ENCODE measurements at regions not wholly inside any gene's neighbourhood (a gene's known extent, or its start where the extent isn't known, plus 50 kb on each side); places are given as distances from the start of the nearest gene placed in this dataset.
"Not testable (repeated sequence)": the region's sequence is repeated elsewhere in the genome, so short reads cannot be mapped to it uniquely, and the experiment has no call there.

DNA sequence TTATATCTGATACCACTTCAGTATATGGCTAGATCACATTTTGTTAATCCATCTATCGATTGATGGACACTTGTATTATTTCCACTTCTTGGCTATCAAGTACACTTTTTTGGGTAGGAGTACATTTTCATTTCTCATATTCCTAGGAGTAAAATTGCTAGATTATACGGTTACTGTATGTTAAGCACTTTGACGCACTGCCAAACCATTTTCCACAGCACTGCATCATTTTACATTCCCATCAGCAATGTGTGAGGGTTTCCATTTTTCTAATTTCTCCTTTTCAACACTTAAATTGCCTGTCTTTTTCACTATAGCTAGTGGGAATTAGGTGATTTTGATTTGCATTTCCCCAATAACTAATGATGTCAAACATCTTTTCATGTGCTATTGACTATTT lies 179.3 kb upstream of the B3GAT1 start:
- no peak for DNase-seq (ENCODE audit: low spot score)

DNA sequence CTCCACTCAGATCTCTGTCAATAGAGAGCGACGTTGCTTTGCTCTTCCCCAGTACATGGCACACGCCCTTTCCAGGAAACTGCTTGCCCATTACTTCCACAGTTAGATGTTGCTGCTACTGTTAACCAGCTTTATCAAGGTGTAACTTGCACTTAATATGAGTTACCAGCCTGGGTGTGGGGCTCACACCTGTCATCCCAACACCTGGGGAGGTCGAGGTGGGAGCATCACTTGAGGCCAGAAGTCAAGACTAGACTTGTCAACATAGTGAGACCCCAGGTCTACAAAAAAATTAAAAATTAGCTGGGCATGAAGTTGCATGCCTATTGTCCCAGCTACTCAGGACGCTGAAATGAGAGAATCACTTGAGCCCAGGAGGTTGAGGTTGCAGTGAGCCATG lies 177.1 kb upstream of the B3GAT1 start:
- DNase-seq (ENCODE audit: low spot score): no peak

DNA sequence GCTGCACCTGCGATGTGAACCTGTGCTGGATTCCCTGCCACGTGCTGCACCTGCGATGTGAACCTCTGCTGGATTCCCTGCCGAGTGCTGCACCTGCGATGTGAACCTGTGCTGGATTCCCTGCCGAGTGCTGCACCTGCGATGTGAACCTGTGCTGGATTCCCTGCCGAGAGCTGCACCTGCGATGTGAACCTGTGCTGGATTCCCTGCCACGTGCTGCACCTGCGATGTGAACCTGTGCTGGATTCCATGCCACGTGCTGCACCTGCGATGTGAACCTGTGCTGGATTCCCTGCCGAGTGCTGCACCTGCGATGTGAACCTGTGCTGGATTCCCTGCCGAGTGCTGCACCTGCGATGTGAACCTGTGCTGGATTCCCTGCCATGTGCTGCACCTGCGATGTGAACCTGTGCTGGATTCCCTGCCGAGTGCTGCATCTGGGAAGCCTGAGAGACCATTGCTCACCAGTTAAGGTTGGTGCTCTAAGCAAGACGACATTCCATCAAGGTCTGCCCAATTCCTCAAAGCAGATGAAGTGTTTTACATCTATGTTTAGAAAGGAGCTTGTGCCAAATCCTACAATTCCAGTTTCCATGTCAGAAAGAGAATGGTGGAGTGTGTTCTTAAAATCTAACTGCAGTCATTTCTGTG lies 176.5 kb upstream of the B3GAT1 start:
- not testable (repeated sequence) for DNase-seq (ENCODE audit: low spot score)

DNA sequence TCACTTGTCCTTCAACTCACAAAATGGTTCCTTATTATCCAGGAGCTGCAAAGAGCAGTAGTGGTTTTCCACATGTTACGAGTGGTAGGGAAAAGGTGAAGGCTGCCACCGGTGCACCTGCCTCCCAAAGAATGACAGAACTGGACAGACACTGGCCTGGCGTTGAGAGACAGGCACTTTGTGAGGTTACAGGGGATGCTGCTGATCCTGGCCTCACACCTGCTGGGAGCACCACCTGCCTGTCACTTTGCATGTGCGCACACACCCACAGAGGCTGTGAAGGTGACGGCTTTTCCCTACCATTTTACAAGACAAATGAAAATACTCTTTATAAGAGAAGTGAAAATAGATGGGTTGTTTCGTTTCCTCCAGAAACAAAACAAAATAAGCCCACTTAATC lies 175.3 kb upstream of the B3GAT1 start:
- no peak for DNase-seq (ENCODE audit: low spot score)

DNA sequence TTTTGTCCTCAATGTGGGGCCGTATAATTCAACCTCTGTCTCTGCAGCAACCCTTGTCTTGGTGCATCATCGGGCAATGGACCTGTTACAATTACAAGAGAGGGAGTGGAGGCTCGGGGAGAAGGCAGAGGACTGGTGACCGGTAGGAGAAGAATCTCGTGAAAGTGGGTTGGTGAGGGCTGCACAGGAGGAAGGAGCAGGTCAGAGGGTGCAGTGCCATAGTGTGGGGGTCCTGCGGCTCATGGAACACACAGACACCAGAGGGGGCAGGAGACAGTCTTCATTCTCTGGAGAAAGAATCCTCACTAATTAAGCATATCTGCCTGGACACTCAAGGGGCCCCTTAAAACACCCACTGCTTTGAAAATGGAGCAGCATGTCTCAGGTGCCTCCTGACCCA lies 174.7 kb upstream of the B3GAT1 start:
- no peak for DNase-seq (ENCODE audit: low spot score)

DNA sequence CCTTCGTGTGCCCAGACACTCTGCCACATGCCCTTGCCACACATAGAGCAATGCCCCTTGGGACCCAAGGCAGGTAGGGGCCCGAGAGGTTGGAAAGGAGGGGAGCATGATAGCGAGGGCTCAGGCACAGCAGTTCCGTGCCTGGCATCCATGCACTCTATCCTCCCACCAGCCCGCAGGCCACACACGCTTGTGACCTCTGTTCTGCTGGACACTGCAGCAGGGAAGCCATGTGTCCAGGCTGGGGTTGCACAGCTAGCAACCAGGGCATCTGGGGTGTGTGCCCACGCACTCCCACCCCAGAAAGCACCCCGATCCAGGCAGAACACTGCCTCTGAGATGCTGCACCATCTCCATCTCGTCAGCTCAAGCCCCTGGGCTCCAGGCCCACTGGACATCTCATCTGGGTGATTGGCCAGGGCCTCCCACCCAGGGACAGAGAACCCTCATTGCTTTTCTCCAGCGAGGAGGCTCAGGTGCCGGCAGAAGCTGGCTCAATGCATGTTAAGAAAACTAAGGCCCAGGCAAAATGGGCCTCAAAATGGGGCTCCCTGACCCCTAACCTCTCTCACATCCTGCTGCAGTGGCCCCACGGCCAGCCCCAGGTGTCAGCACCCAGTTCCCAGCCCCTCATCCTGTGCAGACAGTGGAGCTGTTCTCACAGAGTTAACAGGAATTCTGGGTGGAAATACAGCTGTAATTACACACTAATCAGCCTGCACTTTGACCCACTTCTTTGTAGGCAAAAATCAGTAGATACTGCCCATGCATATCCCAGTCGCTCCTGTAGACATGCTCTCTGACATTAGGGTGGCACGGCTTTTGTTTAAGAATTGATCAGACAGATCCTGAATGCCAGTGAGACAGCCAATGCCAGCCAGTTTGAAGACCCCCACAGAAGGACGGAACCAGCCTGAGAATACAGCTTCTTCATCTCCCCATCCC lies 173.9 kb upstream of the B3GAT1 start:
- no peak for DNase-seq (ENCODE audit: low spot score)

DNA sequence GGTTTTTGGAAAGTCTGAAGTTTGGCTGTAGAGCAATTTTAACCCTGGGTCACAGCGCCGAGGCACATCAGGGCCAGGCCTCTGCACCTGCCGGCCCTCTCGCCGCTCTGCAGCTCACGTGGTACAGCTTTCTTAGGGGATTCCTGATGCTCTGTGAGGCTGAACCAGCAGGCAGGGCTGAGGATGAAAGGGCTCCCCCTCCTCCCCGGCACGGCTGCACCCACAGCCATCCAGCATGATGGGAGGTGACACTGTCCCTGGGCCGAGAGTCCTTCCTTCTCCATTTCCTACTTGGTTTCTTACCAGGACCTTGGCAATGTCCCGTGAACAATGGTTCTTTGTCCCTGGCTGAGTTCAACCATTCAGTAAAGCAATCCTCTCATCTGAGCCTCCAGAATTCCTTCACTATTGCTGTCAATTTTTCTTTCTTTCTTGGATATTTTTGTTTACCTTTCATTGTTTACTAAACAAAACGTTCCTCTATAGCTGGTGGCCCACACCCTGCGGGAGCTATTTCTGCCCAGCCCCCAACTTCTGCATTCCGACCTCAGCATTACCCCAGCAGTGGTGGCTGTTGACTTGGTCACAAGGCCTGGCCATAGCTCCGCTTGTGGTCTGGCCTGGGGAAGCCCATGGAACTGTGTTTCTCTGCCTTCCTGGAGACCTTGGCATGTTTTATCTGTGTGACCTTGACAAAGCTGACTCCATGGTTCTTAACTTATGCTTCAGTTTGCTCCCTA lies 172.8 kb upstream of the B3GAT1 start:
- peak; percentile 62 for DNase-seq (ENCODE audit: low spot score)

DNA sequence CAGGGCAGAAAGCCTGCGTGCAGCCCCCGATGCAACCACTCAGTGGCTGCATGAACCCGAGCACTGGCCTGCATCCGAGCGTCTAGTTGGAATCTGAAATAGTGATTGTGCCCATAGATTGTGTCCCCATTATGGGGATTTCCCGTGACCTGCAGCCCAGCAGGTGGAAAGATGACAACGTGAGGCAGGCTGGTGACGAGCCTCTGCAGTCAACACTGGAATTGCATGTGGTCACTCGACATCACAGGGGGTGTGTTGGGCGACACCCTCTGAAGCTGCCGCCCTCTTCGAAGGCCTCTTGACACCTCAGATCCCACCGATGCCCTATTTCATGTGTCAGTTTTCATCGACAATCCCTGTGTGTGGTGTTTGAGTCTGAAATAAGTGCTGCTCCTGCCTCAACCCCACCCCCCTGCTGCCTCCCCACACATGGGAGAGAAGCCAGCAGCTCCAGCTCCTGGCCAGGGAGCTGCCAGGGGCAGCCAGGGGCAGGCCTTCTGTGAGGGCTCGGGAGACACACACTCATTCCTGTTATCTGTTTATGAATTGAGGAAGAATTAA lies 172.0 kb upstream of the B3GAT1 start:
- DNase-seq (ENCODE audit: low spot score): no peak

DNA sequence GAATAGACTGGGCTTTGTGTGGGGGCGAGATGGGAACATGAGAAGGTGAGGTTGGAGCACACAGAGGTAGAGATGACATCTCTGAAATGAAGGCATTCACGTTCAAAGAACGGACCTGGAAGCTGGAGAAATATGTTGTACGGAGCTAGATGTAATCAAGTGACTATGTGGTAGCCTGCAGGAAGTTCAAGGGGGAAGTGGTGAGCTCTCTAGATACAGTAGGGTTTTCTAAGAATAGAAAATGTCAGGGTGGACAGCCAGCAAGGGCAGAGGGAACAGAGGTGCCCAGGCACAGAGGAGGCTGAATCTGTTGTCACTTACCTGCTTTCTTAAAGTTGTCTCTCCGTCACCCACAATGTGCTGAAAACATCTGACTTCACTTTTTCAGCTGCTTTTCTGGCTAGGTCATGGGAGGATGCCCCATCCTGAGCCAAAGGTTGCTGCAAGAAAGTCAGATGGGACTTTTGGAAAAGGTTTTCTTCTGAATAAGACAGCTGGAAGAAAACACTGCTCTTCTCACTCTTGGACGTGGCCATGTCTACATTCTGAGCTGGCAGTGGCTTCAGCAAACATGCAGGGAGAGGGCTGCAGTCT lies 171.5 kb upstream of the B3GAT1 start:
- DNase-seq (ENCODE audit: low spot score): no peak

DNA sequence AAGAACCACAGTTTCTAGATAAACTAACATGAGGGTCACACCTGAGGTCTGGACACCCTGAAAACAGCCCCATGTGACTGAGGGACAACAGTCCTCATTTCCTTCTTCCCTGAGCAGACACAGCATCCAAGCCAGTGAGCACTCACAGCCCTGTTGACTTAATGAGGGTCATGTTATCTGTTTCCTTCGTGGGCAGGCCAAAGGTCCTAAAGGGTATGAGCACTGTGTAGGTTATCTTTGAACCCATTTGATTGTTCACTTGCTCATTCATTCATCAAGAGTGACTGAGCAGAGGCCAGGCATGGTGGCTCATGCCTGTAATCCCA lies 170.7 kb upstream of the B3GAT1 start:
- no peak for DNase-seq (ENCODE audit: low spot score)

DNA sequence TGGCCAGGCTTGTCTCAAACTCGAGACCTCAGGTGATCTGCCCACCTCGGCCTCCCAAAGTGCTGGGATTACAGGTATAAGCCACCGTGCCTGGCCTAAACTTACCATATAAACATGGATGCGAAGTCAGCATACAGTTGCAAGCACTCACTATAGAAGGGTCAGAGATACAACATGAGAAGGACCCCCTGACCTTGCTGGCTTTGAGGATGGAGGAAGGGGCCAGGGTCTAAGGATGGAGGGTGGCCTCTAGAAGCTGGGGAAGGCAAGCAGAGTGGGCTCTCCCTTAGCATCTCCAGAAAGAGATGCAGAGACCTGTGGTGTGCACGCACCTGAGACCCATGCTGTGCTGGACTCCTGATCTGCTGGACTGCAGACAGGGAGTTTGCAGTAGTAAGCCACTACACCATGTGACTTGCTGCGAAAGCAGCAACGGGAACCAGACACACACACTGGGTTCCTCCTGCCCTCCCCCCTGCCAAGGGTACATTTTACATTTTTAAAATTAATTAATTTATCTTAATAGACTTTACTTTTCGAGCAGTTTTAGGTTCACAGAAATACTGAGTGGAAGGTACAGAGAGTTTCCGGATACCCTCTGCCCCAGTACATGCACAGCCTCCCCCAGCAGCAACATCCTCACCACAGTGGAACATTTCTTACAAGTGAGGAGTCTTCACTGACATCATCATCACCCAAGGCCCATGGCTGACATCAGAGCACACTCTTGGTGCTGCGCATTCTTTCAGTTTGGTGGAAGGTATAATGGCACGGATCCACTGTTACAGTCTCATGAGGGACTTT lies 170.1 kb upstream of the B3GAT1 start:
- no peak for DNase-seq (ENCODE audit: low spot score)

DNA sequence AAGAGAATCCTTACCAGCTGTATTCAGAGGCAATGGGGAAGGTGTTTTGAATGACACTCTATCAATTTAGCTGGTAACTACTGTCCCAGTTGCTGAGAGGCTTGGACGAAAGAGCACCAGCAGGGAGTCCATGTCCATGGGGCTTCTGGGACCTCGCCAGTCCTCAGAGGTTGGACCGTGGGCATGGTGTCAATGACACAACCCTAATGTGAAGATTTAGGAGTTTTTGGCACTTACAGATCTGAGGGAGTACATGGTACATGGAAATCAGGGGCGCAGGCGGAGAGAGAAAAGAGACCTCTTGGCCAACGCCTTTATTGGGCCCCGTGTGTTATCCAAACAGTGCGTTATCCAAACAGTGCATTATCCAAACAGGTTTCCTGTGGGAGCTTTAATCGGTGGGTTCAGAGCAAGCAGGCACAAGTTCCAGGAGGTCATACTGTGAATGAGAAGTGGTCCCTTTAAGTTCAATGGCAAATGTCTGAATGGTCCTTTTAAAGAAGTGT lies 169.1 kb upstream of the B3GAT1 start:
- no peak for DNase-seq (ENCODE audit: low spot score)

DNA sequence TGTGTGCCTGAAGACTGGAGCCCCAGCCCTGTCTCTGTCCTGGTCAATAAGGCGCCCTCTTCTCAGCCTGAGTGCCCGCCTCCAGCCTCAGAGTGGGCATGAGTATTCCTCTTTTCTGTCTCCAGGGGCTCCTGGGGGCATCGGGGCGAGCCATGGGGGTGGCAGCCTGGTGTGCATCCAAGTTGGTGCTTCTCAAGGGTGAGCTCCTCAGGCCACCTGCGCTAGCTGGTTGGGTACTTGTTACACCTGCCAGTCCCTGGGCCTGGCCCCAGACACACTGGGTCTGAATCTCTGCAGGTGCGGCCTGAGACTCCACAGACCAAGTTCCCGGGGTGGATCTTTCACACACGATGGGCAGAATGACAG lies 168.6 kb upstream of the B3GAT1 start:
- no peak for DNase-seq (ENCODE audit: low spot score)

DNA sequence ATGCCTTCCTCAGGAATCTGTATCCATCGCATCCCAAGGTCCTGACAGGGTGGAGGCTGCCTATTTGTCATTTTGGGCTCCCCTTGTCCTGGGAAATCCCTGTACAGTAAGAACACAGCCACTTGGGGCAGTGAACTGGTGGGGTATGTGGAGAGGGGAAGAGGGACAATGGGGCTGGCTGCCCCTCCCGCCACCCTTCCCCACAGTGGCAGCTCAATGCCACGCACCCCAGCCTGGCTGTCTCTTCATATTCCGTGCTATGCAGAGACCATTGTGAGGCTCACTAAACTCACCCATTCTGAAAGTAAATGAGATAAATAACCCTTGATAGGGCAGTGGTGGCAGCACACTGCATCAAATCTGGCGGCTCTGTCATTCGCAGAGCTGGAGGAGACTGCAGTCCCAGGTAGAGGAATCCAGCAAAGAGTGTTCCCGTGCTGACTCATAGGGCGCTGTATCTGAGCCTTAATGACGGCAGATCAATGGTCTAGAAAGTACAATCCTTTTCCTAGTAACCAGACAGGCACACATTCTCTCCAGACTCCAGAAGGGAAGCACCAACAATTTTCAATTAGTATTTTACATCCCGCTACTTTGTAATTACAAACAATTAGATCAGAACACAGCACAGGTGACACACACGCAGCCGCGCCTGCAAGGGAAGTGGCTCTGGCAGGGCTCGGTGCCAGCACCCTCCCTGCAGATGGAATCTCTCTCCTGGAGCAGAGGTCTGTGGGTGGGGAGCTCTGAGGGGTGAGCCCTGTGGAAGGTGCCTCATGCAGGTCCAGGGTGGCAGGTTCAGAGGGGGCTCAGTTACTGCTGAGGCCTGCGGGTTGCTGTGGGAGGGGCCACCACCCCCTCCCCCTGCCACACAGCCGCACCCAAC lies 167.9 kb upstream of the B3GAT1 start:
- no peak for DNase-seq (ENCODE audit: low spot score)

DNA sequence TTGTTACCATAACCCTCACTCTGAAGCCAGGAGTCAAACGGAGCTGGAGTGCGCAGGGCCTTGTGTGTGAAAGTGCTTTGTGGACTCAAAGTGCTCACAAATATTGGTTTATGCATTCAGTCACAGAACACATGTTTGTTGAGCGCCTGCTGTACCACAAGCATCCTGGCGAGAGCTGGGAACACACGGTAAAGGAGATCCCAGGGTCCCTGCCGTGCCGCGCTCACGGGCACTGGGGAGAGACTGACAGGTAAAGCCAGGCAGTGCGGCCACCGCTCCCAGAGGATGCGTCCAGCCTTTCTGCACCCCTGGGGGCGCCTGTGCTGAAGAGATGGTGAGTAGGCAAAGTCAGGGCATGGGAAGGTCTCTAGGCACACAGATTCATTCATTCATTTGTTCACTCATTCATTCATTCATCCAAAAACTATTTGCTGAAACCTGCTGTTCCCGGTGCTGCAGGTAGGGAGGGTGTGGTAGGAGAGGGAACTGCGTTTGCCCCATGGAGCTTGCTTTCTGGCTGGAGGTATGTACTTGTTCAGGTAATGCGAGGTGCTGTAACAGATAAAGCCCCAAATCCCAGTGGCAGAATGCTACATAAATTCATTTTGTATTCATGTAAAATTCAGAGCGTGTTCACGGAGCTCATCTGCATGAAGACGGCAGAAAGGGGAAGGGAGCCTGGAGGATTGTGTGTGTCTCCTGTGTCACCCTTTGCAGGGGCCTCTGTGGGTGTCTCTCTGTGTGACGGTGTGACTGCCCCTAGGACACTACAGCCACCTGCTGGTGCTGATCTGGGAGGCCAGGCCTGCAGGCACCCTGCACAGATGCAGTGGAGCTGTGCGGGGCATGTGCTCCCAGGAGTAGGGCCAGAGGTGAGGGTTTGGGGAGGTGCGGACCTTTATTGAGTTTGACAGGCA lies 167.0 kb upstream of the B3GAT1 start:
- DNase-seq (ENCODE audit: low spot score): no peak

DNA sequence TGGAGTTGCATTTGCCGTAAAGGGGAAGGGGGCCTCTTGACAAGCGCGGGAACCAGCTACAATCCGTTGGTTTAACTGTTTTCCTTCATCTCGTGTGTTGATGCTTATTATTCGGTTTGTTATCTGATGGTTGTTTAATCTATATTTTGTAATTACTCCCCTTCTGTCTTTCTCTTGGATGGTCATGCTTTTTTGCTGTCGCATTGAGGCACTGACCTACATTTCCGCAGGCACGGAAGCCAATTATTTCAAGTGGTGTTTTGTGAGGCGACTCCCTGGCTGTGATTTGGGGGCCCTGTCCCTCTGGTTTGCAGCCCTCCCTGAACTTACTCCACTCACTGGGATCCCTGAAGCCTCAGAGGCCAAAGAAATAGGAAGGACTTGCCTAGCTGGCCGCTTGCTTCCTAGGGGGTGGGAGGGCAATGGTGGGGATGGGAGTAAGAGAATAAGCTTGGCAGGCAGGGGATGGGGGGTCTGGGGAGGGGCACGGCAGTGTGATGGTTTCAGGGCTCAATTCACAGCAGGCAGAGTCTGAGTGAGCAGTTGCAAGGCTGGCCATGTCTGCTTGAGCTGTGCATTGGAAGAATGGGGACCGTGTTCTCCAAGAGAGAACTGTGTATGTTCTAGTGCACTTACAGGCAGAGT lies 165.8 kb upstream of the B3GAT1 start:
- no peak for DNase-seq (ENCODE audit: low spot score)

DNA sequence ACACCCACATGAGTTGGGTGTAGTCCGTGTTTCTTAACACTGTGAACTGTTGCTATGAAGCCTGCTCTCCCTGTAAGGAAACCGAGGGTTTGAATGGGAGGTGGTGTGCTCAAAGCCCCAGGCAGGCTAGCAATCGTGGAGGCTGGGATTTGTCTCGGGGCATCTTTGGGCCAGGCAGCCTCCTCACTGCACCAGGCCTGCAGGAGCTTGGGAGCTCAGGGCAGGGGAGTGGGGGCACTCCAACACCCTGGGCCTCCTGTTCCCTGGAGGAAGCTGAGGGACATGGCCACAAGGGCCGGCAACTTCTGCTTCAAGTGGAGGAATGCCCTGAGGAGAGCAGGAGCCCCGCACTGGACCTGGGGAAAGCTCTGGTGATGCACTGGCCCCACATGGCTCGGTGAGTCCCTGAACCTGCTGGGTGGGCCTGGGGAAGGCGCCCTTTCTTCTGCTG lies 164.7 kb upstream of the B3GAT1 start:
- no peak for DNase-seq (ENCODE audit: low spot score)

DNA sequence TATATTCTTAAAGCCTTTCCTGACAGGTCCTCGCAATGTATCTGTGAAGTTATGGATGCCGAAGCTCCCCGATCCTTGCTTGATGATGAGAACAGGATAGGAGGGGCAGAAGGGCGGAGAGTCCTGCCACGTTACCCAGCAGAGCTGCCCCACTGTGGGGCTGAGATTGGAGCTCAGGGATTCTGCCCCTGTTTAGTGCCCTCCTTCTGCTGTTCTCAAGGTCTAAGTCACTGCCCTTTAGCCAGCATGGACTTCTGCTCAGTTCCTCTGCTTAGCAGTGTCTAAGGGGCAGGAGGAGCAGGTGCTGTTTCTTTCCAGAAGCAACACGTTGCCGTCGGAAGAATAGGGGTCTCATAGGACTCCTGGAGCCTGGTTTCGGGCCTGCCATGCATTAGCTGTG lies 164.2 kb upstream of the B3GAT1 start:
- DNase-seq (ENCODE audit: low spot score): no peak
